Neural crest cell (in vitro differentiated cells): ENCODE measurements at regions not wholly inside any gene's neighbourhood (a gene's known extent, or its start where the extent isn't known, plus 50 kb on each side); places are given as distances from the start of the nearest gene placed in this dataset.

ENCODE experiments used
- DNase-seq: peaks from one replicate; pipeline ENCODE4 v3.0.0; 2021; ENCODE audit warnings: low read depth, mixed read lengths, low spot score
- H3K27ac Mint-ChIP-seq: one replicate; pipeline ENCODE4 v1.8.0; 2021; ENCODE audit warnings: mild to moderate bottlenecking, mixed read lengths; ENCODE audit not compliant: unreplicated experiment
- H3K27me3 Mint-ChIP-seq: 2 replicates; pipeline ENCODE4 v1.8.0; 2021; ENCODE audit warnings: low read depth, mild to moderate bottlenecking, mixed read lengths
- H3K36me3 Mint-ChIP-seq: 2 replicates; pipeline ENCODE4 v1.8.0; 2021; ENCODE audit warnings: low read depth, mild to moderate bottlenecking, mixed read lengths
- H3K4me1 Mint-ChIP-seq: 2 replicates; pipeline ENCODE4 v1.8.0; 2021; ENCODE audit warnings: mixed read lengths
- H3K4me3 Mint-ChIP-seq: one replicate; pipeline ENCODE4 v1.8.0; 2021; ENCODE audit warnings: mild to moderate bottlenecking, mixed read lengths
- H3K9me3 Mint-ChIP-seq: 2 replicates; pipeline ENCODE4 v1.8.0; 2021; ENCODE audit warnings: mixed read lengths
- CTCF ChIP-seq: fragments of 200-600 bp; sonication (generic); conservative IDR thresholded peaks from 2 replicates; pipeline ENCODE4 v1.5.0; 2021; ENCODE audit warnings: antibody characterized with exemption, mild to moderate bottlenecking

- Mint-ChIP-seq H3K27ac (no peak overlapping the region), H3K27me3 (no peaks in the 10 kb centered on the region), H3K4me3 (no peak overlapping the region), H3K36me3 (no peaks in the 10 kb centered on the region), H3K9me3 (peaks cover 8% of the 10 kb centered on the region), H3K4me1 (no peaks in the 10 kb centered on the region)
- no peak for DNase-seq
- TF ChIP-seq CTCF, result no peak
Observed at GRCh38 chr2:195466427-195466826, 190.6 kb upstream of the SLC39A10 start.

GRCh38 chr2:195461010-195461409 is 196.0 kb upstream of the SLC39A10 start:
- H3K9me3 Mint-ChIP-seq, result peaks cover 8% of the 10 kb centered on the region

GRCh38 chr2:195458936-195459335 is 198.1 kb upstream of the SLC39A10 start:
- Mint-ChIP-seq H3K4me1 (no peaks in the 10 kb centered on the region), H3K27me3 (no peaks in the 10 kb centered on the region), H3K27ac (no peak overlapping the region), H3K36me3 (no peaks in the 10 kb centered on the region), H3K4me3 (no peak overlapping the region), H3K9me3 (peaks cover 5% of the 10 kb centered on the region)
- DNase-seq, result no peak
- TF ChIP-seq CTCF, result no peak

More at GRCh38 chr2:195461010-195461409, 196.0 kb upstream of the SLC39A10 start:
- Mint-ChIP-seq H3K36me3 (no peaks in the 10 kb centered on the region), H3K4me3 (no peak overlapping the region), H3K4me1 (no peaks in the 10 kb centered on the region), H3K27me3 (no peaks in the 10 kb centered on the region), H3K27ac (no peak overlapping the region)
- DNase-seq, result no peak
- TF ChIP-seq CTCF, result no peak

- Mint-ChIP-seq H3K4me1 (no peaks in the 10 kb centered on the region), H3K9me3 (peaks cover 5% of the 10 kb centered on the region), H3K36me3 (no peaks in the 10 kb centered on the region), H3K27ac (no peak overlapping the region), H3K4me3 (no peak overlapping the region), H3K27me3 (no peaks in the 10 kb centered on the region)
- DNase-seq, result no peak
- TF ChIP-seq CTCF, result no peak
Observed at GRCh38 chr2:195457873-195458272, 199.2 kb upstream of the SLC39A10 start.

GRCh38 chr2:195456771-195457170 is 200.3 kb upstream of the SLC39A10 start:
- Mint-ChIP-seq H3K27ac (no peak overlapping the region), H3K27me3 (no peaks in the 10 kb centered on the region), H3K4me3 (no peak overlapping the region), H3K9me3 (peaks cover 5% of the 10 kb centered on the region), H3K4me1 (no peaks in the 10 kb centered on the region), H3K36me3 (no peaks in the 10 kb centered on the region)
- DNase-seq, result no peak
- TF ChIP-seq CTCF, result no peak

GRCh38 chr2:195451160-195451559 is 205.9 kb upstream of the SLC39A10 start:
- Mint-ChIP-seq H3K4me1 (no peaks in the 10 kb centered on the region), H3K36me3 (no peaks in the 10 kb centered on the region), H3K9me3 (peaks cover 2% of the 10 kb centered on the region), H3K27ac (no peak overlapping the region), H3K4me3 (no peak overlapping the region), H3K27me3 (no peaks in the 10 kb centered on the region)
- DNase-seq, result no peak
- TF ChIP-seq CTCF, result no peak
